ENCODE measurements at regions not wholly inside any gene's neighbourhood (a gene's known extent, or its start where the extent isn't known, plus 50 kb on each side); places are given as distances from the start of the nearest gene placed in this dataset.

DNA sequence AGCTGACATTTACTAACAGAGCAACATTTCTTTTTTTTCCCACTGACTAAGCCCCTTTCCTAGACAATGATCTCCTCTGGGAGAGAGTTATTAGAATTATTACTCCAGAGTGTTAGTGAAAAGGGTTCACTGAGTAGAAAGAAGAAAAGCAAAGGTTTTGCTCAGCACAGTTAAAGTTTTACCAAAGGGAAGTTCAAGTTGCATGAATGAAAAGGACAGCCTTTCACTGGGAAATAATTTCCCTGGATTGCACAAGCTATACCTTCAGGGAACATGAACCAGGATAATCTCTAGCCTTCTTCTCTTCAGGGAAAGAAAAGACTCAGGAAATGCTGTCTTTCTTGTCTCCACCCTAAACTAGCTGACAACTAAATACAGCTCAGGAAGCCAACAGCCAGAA, 71.4 kb upstream of the ESRRG start:
- TF ChIP-seq CTCF (conservative IDR thresholded peaks at IDR 0.05; ENCODE audit: low read length) (no peak), EZH2phosphoT487 (IDR thresholded peaks at IDR 0.05; ENCODE audit: borderline replicate concordance) (no peak)

Measured in Loucy (cell line).